Dedifferentiated amniotic fluid mesenchymal stem cell (primary cell): ENCODE measurements at regions not wholly inside any gene's neighbourhood (a gene's known extent, or its start where the extent isn't known, plus 50 kb on each side); places are given as distances from the start of the nearest gene placed in this dataset.
A peak's percentile ranks its signal among the peaks of the same experiment; 100 is the strongest.
"Not testable (repeated sequence)": the region's sequence is repeated elsewhere in the genome, so short reads cannot be mapped to it uniquely, and the experiment has no call there.

ENCODE experiments used
- DNase-seq: peaks from one replicate; pipeline ENCODE4 v3.0.0-alpha.2; 2016; ENCODE audit errors: extremely low spot score

DNA sequence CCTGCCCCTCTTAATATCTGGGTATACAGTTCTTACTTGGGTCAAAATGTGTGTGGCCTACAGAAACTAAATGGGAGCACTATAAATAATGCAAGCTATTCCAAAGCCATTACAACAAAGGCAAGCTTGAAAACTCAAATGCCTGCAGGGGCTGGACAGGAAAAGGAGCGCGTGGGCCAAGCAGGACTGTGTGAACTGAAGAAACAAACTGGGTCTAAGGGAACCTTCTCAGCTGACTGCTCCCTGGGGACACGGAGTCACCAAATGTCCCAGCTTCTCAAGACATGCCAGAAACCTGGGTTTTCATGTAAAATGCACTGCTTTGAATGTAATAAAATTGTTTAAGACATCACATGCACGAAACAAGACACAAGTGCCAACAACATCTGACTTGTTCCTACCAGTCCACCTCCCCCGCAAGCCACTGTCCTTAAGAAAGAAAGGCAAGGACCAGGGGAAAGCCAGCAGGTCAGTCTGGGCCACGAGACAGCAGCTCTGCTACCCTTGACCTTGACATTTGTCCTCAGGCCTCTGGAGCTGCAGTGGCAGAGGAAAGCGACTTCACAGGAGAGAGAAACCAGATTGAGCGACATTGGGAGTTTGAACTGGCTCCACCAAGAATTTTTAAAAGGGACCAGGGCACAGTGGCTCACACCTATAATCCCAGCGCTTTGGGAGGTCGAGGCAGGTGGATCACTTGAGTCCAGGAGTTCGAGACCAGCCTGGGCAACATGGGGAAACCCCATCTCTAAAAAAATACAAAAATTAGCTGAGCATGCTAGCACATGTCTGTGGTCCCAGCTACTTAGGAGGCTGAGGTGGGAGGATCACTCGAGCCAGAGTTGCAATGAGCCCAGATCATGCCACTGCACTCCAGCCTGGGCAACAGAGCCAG is 89.7 kb upstream of the SH3BP4 start:
- no peak for DNase-seq

DNA sequence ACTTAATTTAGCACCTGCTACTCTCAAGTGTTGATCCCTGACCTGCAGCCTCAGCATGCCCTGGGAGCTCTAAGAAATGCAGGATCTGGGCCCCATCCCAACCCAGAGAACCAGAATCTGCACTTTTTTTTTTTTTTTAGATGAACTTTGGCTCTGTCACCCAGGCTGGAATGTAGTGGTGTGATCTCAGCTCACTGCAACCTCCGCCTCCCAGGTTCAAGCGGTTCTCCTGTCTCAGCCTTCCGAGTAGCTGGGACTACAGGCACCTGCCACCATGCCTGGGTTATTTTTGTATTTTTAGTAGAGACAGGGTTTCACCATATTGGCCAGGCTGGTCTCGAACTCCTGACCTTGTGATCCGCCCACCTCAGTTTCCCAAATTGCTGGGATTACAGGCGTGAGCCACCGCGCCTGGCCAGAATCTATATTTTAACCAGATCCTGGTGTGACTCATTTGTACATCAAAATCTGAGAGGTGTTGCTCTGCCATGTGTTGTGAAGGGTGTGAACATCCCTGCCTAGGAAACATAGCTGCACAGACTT is 92.4 kb upstream of the SH3BP4 start:
- DNase-seq = not testable (repeated sequence)

DNA sequence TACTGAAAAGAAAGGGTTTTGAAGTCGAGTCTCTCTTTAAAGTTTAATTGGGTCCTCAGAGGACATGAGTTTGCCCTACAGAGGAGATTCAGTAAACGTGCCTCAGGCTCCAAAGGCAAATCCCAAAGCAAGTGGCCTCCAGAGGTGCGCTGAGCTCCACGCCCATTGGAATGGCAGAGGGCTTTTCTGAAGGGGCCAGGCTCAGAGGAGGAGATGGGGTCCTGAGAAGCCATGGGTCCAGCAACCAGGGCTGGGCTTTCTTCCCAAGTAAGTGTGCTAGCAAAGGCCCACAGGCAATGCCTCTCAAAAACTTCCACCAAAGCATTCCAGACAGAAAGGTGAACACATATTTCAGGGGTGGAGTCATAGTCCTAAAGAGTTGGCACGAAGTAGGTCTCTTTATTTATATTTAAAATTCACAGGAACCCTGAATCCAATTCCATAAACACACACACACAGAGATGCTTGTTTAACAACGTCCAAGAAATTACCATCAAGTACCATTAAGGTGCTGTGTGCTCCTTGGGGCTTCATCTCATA is 93.0 kb upstream of the SH3BP4 start:
- DNase-seq = no peak

DNA sequence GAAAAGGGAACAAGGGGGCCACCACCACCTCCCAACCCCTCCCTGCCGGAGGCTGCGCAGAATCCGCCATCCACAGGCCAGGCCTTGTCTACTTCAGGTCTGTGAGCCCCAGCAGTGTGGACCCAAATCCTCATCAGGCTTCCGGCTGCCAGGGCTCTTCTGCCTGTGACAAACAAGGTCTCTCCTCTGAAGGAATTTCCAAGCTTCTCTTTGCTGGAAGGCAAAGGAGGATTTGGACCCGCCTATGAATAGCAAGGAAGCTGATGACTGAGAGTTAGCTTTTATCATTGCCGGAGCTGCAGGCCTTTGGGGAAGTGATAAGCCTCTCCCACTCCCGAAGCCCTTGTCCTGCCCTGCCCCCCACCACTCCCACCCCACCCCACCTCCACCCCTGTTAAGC is 93.7 kb upstream of the SH3BP4 start:
- DNase-seq = no peak

DNA sequence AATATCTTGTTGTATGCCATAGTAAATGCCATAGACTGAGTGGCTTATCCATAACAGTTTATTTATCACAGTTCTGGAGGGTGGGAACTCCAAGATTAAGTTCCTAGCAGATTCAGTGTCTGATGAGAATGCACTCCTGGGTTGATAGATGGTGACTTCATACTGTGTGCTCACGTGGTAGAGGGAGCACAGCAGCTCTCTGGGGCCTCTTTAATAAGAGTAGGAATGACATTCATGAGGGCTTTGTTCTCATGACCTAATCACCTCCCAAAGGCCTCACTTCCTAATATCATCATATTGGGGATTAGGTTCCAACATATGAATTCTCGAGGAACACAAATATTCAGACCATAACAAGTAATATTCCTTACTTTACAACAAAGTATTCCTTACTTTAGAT is 98.1 kb upstream of the SH3BP4 start:
- DNase-seq = no peak

DNA sequence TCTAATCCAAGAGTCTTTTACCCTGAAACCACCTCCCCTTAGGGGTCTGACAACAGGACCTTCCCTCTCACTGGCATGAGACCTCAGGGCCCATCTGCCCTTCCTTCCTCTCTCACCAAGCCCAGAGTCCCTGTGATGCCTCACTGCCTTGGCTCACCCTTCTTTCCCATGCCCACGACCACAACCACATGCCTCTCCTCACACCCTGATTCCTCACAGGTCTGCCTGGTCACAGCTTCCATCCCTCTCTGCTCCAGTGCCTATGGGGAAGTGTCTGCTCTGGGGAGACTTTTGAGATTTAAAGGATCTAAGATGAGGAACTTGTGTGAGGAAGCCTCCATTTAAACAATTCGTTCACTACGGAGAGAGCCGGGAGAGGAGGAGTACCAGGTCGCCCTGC is 98.9 kb upstream of the SH3BP4 start:
- DNase-seq = no peak

DNA sequence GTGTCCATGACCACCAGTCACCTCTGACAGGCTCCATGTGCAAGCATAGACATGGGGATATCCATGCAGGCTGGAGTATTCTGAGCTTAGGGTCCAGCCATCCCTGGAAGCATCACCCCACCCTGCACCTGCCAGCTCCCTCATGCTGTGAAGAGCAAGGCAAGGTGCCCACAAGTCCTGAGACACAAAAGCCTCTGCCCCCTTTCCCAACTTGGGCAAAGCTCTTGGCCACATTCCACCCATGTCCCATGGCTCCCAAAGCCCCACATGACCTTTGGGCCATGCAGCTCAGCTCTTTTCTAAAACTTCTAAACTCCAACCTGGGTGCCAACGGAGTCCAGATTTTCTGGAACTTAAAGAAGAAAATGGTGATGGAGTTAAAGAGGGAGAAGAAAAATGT is 99.8 kb upstream of the SH3BP4 start:
- no peak for DNase-seq

DNA sequence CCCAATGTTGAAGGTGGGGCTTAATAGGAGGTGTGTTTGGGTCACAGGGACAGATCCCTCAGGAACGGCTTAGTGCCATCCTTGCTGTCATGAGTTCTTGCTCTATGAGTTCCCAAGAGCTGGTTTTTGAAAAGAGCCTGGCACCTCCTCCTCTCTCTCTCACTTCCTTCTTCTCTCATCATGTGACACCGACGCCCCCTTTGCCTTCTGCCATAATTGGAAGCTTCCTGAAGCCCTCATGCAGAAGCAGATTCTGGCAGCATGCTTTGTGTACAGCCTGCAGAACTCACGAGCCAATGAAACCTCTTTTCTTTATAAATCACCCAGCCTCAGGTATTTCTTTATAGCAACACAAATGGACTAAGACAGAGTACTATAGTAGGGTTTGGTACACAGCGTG is 100.4 kb upstream of the SH3BP4 start:
- DNase-seq = no peak

DNA sequence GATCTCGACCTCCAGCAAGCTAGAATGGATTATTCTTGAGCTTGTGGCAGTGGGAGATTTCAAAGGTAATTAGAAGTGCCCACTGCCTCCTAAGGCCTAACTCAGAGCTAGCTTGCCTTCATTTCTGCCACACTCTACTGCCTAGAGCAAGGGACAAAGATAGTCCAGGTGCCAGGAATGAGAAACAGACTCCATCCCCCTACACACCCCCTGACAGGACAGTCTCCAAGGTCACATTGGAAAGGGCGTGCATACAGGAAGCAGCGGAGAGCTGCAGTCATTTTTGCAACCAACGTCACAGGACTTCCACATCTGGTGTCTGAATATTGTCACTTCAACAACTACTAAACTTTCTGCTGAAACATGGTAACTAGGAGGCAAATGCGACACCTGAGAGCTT is 101.0 kb upstream of the SH3BP4 start:
- DNase-seq = no peak

DNA sequence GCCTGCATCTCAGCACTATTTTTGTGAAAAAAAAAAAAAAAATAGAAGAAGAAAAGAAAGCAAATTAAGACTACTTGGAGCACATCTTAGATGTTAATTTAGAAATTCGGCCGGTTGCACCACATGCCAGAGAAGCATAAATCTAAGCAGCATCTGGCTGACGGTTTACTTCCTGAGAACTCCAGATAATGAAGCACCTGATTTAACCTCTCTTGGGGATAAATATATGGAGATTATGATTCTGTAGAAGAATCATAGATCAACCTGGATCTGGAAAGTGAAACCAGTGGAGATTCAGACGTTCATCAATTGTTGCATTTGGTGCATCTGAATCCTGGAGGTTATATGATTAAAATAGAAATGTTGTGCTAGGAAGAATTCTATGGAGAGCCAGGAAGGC is 102.1 kb upstream of the SH3BP4 start:
- DNase-seq = no peak

DNA sequence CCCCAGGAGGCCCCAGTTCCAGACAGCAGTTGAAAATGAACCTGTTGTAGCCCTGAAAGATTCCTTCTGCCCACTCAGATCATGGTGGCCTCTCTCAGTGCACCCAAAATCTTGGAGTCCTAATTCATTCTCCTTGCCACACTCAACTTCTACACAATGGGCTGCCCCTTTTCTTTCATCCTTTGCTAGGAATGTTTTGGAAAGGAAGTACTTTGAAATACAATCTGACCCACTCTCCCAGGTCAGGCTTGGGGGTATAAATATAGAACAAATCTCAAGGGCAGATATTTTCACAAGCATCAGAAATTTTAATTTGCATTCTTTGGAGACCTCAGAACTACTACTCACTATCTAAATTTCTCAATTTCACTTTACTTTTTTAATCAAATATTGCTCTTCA is 103.2 kb upstream of the SH3BP4 start:
- DNase-seq = no peak

DNA sequence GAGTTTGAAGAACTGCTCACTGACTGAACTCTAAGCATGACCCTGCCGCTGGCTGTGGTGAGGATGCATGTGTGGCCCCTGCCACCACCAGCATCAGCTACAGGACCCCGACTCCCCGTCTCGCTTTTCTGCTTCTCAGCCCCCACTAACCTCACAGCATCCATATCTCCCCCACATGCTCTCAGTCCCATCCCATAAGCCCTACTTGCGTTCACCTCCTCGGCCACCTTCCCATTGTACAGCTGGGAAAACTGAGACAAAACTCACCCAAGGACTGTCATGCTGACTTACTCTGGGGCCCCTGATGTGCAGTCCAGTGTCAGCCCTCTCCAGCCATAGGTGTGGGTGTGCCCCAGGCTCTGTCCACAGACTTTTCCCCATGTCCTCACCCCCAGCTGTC is 104.2 kb upstream of the SH3BP4 start:
- no peak for DNase-seq

DNA sequence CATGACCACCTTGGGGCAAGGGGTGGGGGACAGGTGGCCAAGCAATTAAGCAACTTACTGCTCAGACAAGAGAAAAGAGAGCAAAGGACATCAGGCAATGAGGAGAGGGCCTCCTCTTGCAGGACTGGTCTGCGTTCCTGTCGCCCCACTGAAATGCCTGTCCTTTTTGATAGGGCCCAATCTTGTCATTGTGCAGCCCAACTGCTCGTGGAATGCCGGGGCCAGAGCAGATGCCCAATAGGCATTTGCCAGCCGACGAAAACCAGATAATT is 104.5 kb upstream of the SH3BP4 start:
- no peak for DNase-seq

DNA sequence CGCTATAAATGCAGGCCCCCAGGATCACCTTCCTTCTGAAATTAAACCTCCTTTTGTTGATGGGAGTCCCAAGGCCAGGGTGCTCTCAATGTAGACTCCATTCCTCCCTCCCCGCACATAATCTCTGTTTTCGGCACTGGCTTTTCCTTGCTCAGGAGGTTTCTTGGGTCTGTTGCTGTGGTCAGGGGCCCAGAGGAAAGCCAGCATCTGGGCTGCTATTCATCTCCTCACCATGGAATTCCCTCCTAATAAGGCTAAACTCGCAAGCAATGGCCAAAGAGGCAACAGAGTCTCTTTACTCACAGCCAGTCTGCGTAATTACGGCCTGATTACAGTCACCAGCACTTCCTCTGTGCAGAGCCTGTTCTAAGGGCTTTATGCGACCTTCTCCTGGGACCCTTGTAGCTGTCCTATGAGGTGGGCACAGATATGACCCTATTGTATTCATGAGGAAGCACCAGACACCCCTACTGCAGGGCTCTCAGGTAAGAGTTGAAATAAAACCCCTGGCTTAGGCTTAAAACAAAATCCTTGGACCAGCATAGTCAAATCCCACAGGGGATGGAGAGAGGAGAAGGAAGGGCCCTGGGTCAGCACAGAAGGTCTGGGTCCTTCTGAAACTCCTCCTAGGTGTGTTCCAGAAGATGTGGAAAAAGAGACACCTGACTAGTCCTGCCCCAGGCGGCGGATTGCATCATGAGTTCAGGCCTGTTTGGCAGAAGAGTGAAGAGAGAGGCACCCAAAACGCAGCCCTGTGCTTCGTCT is 105.0 kb upstream of the SH3BP4 start:
- no peak for DNase-seq

DNA sequence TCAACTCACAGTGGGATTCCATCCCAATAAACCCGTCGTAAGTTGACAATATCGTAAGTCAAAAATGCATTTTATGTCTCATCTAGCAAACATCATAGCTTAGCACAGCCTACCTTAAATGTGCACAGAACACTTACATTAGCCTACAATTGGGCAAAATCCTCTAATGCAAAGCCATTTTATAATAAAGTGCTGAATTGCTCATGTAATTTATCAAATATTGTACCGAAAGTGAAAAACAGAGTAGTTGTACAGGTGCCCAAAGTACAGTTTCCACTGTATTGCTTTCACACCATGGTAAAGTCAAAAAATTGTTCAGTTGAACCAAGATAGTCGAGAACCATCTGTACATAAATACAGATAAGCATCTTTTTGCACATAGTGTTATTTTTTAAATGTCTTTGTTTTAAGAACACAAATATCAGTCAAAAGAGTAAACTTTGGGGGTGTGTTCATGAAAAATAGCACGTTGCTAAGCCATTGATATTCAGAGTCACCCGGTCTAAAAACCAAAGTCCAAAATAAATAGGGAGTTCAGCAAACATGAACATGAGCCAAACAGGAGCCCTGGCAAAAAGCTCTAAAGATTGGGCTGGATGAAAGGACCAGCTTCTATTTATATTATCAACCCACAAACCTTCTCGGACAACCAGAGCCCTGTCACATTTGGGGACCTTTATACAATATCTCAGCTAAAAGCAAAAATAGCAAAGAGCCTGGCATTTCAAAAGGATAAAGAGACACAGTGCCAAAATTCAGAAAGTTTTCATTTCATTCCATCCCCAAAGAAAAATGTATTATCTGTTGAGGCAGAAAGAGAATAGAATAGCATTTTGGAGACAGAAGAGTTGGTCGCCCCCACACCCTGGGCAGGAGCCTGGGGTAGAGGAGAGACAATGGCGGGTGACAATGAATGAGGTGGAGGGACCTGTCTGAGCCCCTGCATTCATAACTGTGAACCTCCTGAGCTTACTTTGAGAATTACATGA is 105.9 kb upstream of the SH3BP4 start:
- no peak for DNase-seq

DNA sequence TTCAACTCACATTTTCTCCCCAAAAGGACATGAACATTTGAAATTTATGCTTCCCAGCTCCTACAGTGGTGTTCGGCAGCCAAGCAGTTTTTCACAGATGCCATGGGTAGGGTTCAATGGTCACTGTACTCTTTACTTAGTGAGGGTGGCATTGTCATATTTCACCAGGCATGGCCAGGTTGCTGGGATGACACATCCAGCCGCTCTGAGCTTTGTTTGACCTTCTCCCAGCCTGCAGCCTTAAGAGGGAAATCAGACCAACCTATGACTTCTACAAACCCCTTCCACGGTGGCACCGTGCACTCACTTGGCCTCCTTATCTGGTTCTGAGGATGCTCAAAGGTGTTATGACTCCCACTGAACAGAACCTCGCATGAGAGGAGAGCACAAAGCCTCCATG is 108.4 kb upstream of the SH3BP4 start:
- DNase-seq = no peak

DNA sequence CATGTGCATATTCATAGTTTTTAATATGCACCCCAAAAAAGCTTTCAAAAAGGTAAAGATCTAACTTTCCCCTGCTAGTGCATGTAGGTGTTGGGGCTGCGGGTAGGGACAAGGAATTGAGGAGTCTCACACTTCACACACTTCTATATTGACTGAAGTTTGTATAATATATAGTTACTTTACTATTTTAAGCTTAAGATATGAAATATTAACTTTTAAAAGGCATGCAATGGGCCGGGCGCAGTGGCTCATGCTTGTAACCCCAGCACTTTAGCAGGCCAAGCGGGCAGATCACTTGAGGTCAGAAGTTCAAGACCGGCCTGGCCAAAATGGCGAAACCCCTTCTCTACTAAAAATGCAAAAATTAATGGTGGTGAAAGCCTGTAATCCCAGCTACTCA is 109.1 kb upstream of the SH3BP4 start:
- no peak for DNase-seq

DNA sequence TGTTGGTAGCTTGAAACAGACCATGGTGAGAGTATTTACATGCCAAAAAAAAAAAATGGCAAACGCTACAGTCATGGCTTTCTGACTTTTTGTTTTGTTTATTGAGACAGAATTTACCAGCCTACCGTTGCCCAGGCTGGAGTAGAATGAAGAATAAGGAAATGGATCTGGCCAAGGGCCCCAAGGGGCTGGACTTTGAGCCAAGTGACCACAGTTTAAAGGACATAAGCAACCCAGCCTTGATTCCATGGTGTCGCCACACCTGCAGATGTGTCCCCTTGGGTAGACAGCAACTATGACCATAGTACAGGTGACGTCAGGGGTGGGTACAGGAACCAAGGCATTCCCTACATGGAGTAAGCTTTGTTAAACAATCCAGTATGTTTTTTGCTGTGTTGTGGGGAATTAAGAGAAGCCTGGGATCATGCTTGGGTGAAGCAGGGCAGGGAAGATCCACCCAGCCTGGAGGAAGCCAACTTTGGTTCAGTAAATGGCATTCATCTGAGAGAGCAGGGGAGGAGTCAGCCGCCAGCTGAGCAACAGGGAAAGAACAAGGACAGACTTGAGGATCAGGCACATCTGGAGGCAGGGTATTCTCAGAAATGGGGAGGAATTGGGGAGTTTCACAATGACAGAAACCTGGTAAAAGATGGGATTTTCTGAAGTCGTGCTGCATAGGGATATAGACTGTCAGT is 110.3 kb upstream of the SH3BP4 start:
- no peak for DNase-seq

DNA sequence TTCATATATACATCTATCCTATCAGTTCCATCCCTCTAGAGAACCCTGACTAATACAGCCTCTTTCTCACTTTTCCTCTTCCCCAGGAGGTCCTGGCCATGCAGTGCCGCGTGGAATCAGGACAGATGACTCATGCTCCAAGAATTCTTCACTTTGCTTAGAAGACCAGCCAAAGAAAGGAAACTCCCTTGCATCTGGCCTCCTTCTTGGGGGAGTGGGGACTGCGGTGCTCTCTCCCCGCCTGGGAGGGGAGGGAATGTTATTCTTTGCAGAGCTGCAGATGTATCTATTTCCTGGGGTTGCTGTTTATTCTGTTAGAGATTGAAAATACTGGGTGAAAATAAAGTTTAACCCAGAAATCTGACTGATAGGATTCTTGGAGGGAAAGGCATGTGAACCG is 111.5 kb upstream of the SH3BP4 start:
- DNase-seq = peak; percentile 91

DNA sequence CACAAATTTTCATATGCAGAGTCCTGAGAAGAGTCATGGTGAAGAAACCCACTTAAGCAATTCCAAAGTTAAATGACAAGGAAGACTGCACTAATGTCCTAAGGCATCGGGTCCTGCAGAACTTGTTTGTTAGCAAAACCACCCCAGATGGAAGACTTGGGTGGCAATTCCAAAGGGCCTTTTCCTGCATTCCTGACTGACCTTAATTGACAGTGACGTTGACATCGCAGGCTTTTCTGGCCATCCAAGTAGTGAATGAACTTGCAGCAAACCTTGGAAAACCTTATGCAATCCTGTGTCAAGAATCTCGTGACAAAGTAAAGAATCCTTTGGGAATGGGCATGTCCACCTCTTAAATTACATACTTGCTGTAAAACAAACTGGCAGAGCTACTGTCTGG is 112.5 kb upstream of the SH3BP4 start:
- DNase-seq = peak; percentile 30

DNA sequence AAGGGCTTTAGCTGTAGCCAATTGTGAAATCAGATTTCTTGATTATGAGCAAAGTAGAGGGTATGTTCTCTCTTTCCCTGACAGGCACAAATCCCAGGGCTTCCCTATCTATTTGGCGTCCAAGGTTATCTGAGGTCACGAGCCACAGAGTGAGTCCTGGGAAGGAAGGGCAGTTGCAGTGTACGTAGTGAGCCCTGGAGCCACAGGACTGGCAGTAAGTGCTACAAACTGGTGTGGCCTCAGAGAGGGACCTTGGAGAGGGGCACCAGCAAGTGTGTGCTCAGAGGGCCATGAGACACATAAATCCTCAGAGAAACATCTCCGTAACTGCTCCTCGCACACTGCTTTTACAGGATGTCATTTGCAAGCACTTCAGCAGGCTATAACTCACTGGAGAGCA is 115.5 kb upstream of the SH3BP4 start:
- DNase-seq = no peak
